ENCODE measurements at regions not wholly inside any gene's neighbourhood (a gene's known extent, or its start where the extent isn't known, plus 50 kb on each side); places are given as distances from the start of the nearest gene placed in this dataset.

GRCh38 chr1:53380296-53380695 lies 52.4 kb upstream of the LRP8 start:
- TF ChIP-seq POLR2A (IDR thresholded peaks at IDR 0.05) (no peak), CTCF (IDR thresholded peaks at IDR 0.05) (no peak)
